Endothelial cell of umbilical vein (primary cell): ENCODE measurements at regions not wholly inside any gene's neighbourhood (a gene's known extent, or its start where the extent isn't known, plus 50 kb on each side); places are given as distances from the start of the nearest gene placed in this dataset.

ENCODE experiments used
- BruUV-seq: library from RNA; stranded (reverse); fragments of 400-500 nt; replicated peaks from 2 replicates; lab custom pipeline; 2021; lab: Mats Ljungman, UMichigan
- CTCF ChIA-PET: fragments of 300-600, 350-600 bp; sonication (Branson Sonifier 250); formaldehyde crosslinking; loops from one replicate; lab custom pipeline; 2021; ENCODE audit warnings: antibody characterized with exemption, inconsistent platforms; lab: Charles Lee
- POLR2A ChIA-PET: fragments of 300-600, 350-600 bp; sonication (Branson Sonifier 250); formaldehyde crosslinking; loops from one replicate; lab custom pipeline; 2021; ENCODE audit warnings: antibody characterized with exemption, inconsistent platforms; lab: Charles Lee
- DNase-seq: peaks from one replicate; pipeline ENCODE4 v3.0.0-alpha.2; 2011; ENCODE audit warnings: low read depth, low spot score
- FAIRE-seq: peaks from 2 replicates; lab custom pipeline; 2011; peaks lifted over from hg19 to GRCh38; lab: Jason Lieb, UNC
- H2AFZ ChIP-seq: 2 replicates; pipeline ENCODE4 v1.6.0; 2012; ENCODE audit warnings: low read depth, low read length, control low read depth, inconsistent platforms
- H3K27ac ChIP-seq: 2 replicates; pipeline ENCODE4 v1.5.1; 2011; ENCODE audit warnings: low read depth, mild to moderate bottlenecking, control low read depth, low read length, moderate library complexity; ENCODE audit not compliant: insufficient read depth
- H3K27me3 ChIP-seq, 2 experiments: 2 replicates each; pipeline versions ENCODE4 v1.6.0 to v1.6.1; 2011; ENCODE audit warnings: low read length in 2 of 2, mixed read lengths in 1 of 2; ENCODE audit not compliant: control insufficient read depth in 2 of 2, insufficient read depth in 2 of 2
- H3K36me3 ChIP-seq, 2 experiments: 2 replicates in 1 of 2; 3 replicates in 1 of 2; pipeline ENCODE4 v1.5.1; 2011; ENCODE audit warnings: low read length in 2 of 2, mild to moderate bottlenecking in 1 of 2, moderate library complexity in 1 of 2; ENCODE audit not compliant: control insufficient read depth in 2 of 2, insufficient read depth in 2 of 2; ENCODE audit errors: extremely low read depth in 1 of 2
- H3K4me1 ChIP-seq: 3 replicates; pipeline ENCODE4 v1.5.1; 2011; ENCODE audit warnings: mild to moderate bottlenecking, low read length; ENCODE audit not compliant: control insufficient read depth, insufficient read depth; ENCODE audit errors: extremely low read depth
- H3K4me2 ChIP-seq: 2 replicates; pipeline ENCODE4 v1.6.1; 2011; ENCODE audit warnings: low read length, control low read depth, mixed read lengths; ENCODE audit not compliant: insufficient read depth
- H3K4me3 ChIP-seq, 3 experiments: fragments of 200-600 bp in 1 of 3; sonication (generic), shearing (Covaris generic) in 1 of 3; replicated peaks in 1 of 3; 2 replicates each; pipeline ENCODE4 v1.5.1; 2011 to 2016; ENCODE audit warnings: control low read depth in 3 of 3, low read length in 3 of 3, mild to moderate bottlenecking in 2 of 3, inconsistent platforms in 1 of 3, low read depth in 1 of 3, moderate library complexity in 1 of 3; ENCODE audit not compliant: insufficient read depth in 1 of 3
- H3K79me2 ChIP-seq: 2 replicates; pipeline ENCODE4 v1.6.0; 2012; ENCODE audit warnings: low read length, inconsistent platforms; ENCODE audit not compliant: control insufficient read depth, insufficient read depth
- H3K9ac ChIP-seq: replicated peaks from 2 replicates; pipeline ENCODE3; 2011; ENCODE audit warnings: low read length, control low read depth; ENCODE audit not compliant: insufficient read depth; ENCODE audit errors: extremely low read depth
- H3K9me1 ChIP-seq: replicated peaks from 3 replicates; pipeline ENCODE4 v1.6.0; 2011; ENCODE audit warnings: mild to moderate bottlenecking, low read length; ENCODE audit not compliant: control insufficient read depth, insufficient read depth; ENCODE audit errors: extremely low read depth
- H3K9me3 ChIP-seq: replicated peaks from 2 replicates; pipeline ENCODE4 v1.5.1; 2012; ENCODE audit warnings: low read length, inconsistent platforms; ENCODE audit not compliant: control insufficient read depth, insufficient read depth
- H4K20me1 ChIP-seq: replicated peaks from 2 replicates; pipeline ENCODE3; 2011; ENCODE audit warnings: mild to moderate bottlenecking, low read length; ENCODE audit not compliant: control insufficient read depth, insufficient read depth; ENCODE audit errors: extremely low read depth
- CTCF ChIP-seq, 2 donors: IDR thresholded peaks; 1 replicate in 1 of 2; 2 replicates in 1 of 2; pipeline ENCODE4 v1.5.1; 2011; ENCODE audit warnings: low read length in 2 of 2, mild to moderate bottlenecking in 2 of 2, moderate library complexity in 2 of 2, control low read depth in 1 of 2, inconsistent platforms in 1 of 2, low read depth in 1 of 2; ENCODE audit not compliant: insufficient read depth in 1 of 2; ENCODE audit errors: extremely low read depth in 1 of 2
- EZH2 ChIP-seq: IDR thresholded peaks from 2 replicates; pipeline ENCODE4 v1.6.1; 2012; ENCODE audit warnings: borderline replicate concordance, low read depth, mild to moderate bottlenecking, moderate library complexity, low read length, inconsistent platforms; ENCODE audit not compliant: severe bottlenecking
- FOS ChIP-seq: IDR thresholded peaks from 2 replicates; pipeline ENCODE4 v1.6.1; 2011; ENCODE audit warnings: mild to moderate bottlenecking, low read length, moderate library complexity, borderline replicate concordance; ENCODE audit not compliant: insufficient read depth
- GATA2 ChIP-seq: IDR thresholded peaks from 2 replicates; pipeline ENCODE4 v1.7.0; 2011; ENCODE audit warnings: low read depth, mild to moderate bottlenecking, moderate library complexity, mixed read lengths, low read length; ENCODE audit not compliant: insufficient read length, insufficient read depth
- JUN ChIP-seq: IDR thresholded peaks from 2 replicates; pipeline ENCODE4 v1.6.1; 2011; ENCODE audit warnings: borderline replicate concordance, low read depth; ENCODE audit not compliant: insufficient read length, insufficient read depth
- MAX ChIP-seq: IDR thresholded peaks from 2 replicates; pipeline ENCODE4 v1.6.1; 2011; ENCODE audit not compliant: insufficient read depth, insufficient read length
- MYC ChIP-seq: IDR thresholded peaks from one replicate; pipeline ENCODE4 v1.6.1; 2011; ENCODE audit warnings: mild to moderate bottlenecking, low read depth, low read length
- POLR2A ChIP-seq: IDR thresholded peaks from 2 replicates; pipeline ENCODE4 v1.6.1; 2012; ENCODE audit warnings: low read depth, mild to moderate bottlenecking, control low read depth, low read length
- POLR2AphosphoS5 ChIP-seq: IDR thresholded peaks from 2 replicates; pipeline ENCODE4 v1.6.1; 2012; ENCODE audit warnings: low read depth, mild to moderate bottlenecking, control low read depth, low read length, moderate library complexity; ENCODE audit not compliant: insufficient read depth
- dilution Hi-C: fragments of 300-500 bp; cut with MboI; formaldehyde crosslinking; loops from one replicate; pipeline ENCODE4 v1.15.0; 2019; ENCODE audit warnings: low sequenced_read_pairs; ENCODE audit not compliant: extremely low pct_ligation_motif_present
- intact Hi-C: fragments of 100-400 bp; cut with micrococcal nuclease; formaldehyde crosslinking; loops from one replicate; pipeline ENCODE4 v1.10.0; 2022

GRCh38 chr6:88472851-88473525 is 306.8 kb upstream of the CNR1 start:
- Histone ChIP-seq H2AFZ (no peak overlapping the region), H3K27me3 (no peaks in the 10 kb centered on the region), H3K4me2 (no peak overlapping the region), H3K36me3 (no peaks in the 10 kb centered on the region), H3K27ac (no peak overlapping the region), H3K4me3 (no peak overlapping the region), H3K79me2 (peaks cover 2% of the 10 kb centered on the region), H3K9me1 (no peaks in the 10 kb centered on the region), H4K20me1 (no peaks in the 10 kb centered on the region), H3K4me1 (no peaks in the 10 kb centered on the region), H3K9ac (no peak overlapping the region), H3K9me3 (no peaks in the 10 kb centered on the region)
- intact Hi-C loops (no loop called here), dilution Hi-C loops (loop anchor here (25.0 kb wide), 1 partner anchor 536 kb away; no protein-coding TSS in a partner anchor)
- no peak for DNase-seq
- no TSS peak for BruUV-seq
- no peak for TF ChIP-seq GATA2
- no peak for TF ChIP-seq EZH2
- TF ChIP-seq MAX, result no peak
- no peak for TF ChIP-seq FOS
- TF ChIP-seq MYC, result no peak
- no peak for TF ChIP-seq JUN
- no peak for TF ChIP-seq POLR2A
- TF ChIP-seq CTCF (IDR thresholded peaks at IDR 0.05; ENCODE audit: extremely low read depth in 1 of 2, insufficient read depth in 1 of 2, low read depth in 1 of 2, low read length in 2 of 2), result no peak
- no peak for TF ChIP-seq POLR2AphosphoS5
- POLR2A ChIA-PET, result no interaction called here
- FAIRE-seq, result no peak
- CTCF ChIA-PET, result interaction anchor here (0.6 to 2.5 kb wide), 2 partner anchors 20 to 292 kb away, joined by 4 to 8 read pairs; no protein-coding TSS in a partner anchor
